ENCODE measurements at regions not wholly inside any gene's neighbourhood (a gene's known extent, or its start where the extent isn't known, plus 50 kb on each side); places are given as distances from the start of the nearest gene placed in this dataset.

DNA sequence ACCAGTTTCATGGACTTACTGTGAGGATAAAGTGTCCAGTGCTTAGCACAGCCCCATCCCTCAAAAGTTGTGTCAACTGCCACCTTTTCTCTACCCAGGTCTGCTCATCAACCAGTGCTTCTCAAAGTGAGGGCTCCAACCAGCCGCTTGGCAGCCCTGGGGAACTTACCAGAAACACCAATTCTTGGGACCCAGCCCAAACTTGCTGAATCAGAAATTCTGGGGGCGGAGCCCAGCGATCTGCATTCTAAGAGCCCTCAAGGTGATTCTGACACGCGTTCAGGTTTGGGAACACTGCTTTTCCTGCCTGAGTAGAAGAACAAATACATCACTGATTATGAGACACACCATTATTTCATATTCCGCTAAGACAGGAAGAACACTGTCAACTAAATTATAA is 132.0 kb downstream of the NSG2 start:
- no peak overlapping the region for H3K9ac ChIP-seq (ENCODE audit: low read length)
- no peak overlapping the region for H3K4me2 ChIP-seq (ENCODE audit: low read length)
- no peaks in the 10 kb centered on the region for H4K20me1 ChIP-seq (ENCODE audit: insufficient read depth)
- no peaks in the 10 kb centered on the region for H3K4me1 ChIP-seq (ENCODE audit: control insufficient read depth in 1 of 2, insufficient read depth in 2 of 2, low read length in 2 of 2)
- no peaks in the 10 kb centered on the region for H3K9me3 ChIP-seq (ENCODE audit: control insufficient read depth in 1 of 2, insufficient read depth in 1 of 2, low read depth in 1 of 2, low read length in 2 of 2)
- ChIA-PET RAD21 (ENCODE audit: low non-redundant PET in 1 of 2, low total read pairs in 2 of 2, uncharacterized antibody in 2 of 2, unreplicated experiment in 2 of 2) (no interaction called here), POLR2A (no interaction called here), CTCF (no interaction called here)
- no peak overlapping the region for H2AFZ ChIP-seq (ENCODE audit: low read depth, low read length, poor library complexity, severe bottlenecking)
- no peak overlapping the region for H3K27ac ChIP-seq (ENCODE audit: low read depth, low read length)
- no peaks in the 10 kb centered on the region for H3K36me3 ChIP-seq (ENCODE audit: control insufficient read depth in 1 of 2, insufficient read depth in 2 of 2, low read length in 2 of 2)
- DNase-seq (ENCODE audit: low read depth, low spot score) (no peak), ATAC-seq (no peak)
- H3K9me2 ChIP-seq (ENCODE audit: insufficient read depth), result no peaks in the 10 kb centered on the region
- no peaks in the 10 kb centered on the region for H3K79me2 ChIP-seq (ENCODE audit: insufficient read depth, low read length)
- no TSS peak for BruUV-seq (replicated peaks)
- H3K4me3 ChIP-seq (replicated peaks in 1 of 2; ENCODE audit: low read depth in 1 of 2, low read length in 2 of 2), result no peak overlapping the region
- intact Hi-C loops (cut with micrococcal nuclease), result no loop called here
- H3K27me3 ChIP-seq (ENCODE audit: insufficient read depth, low read length), result peaks cover 14% of the 10 kb centered on the region; the same call in 1 of the 2 replicates
- no peak for TF ChIP-seq ZFX (IDR thresholded peaks at IDR 0.05)

DNA sequence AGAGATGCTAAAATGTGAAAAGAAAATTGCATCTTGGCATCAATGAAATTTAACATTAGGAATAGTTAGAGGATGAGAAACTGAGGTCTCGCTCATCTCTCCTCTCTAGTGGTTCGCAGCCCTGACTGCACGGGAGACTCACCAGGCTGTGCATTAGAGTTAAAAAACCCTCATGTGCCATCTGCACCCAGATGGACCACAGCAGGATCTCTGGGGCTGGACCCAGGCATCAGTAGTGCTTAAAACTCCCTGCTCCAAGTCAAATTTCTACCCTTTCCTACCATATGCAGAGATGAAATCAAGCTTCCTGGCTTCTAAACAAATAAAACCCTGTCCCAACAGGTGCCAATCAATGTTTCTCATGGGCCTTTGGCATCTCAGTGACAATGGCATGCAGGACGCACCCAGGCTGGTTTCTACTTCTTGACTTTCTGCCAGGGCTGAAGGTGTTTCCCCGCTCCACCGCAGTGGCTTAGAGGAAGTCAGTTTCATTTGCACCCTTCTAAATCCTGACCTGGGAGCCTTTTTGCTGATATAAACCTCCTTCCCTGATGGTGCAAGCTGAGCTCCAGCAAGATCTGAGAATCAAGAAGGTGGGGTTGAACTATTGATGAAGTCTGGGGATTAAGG is 132.6 kb downstream of the NSG2 start:
- CTCF ChIA-PET, result no interaction called here
- no peak for ATAC-seq
- TF ChIP-seq ZNF274 (IDR thresholded peaks at IDR 0.05; ENCODE audit: low read depth, low read length) (no peak), POLR2A (IDR thresholded peaks at IDR 0.05; ENCODE audit: borderline replicate concordance, extremely low read depth, insufficient read depth, insufficient read length) (no peak), SRF (IDR thresholded peaks at IDR 0.05; ENCODE audit: low read depth) (no peak), RAD21 (IDR thresholded peaks at IDR 0.05; ENCODE audit: low read depth) (no peak), SIN3A (IDR thresholded peaks at IDR 0.05; ENCODE audit: low read depth) (no peak), CBX3 (IDR thresholded peaks at IDR 0.05; ENCODE audit: low read depth) (no peak), FOSL1 (IDR thresholded peaks at IDR 0.05; ENCODE audit: low read depth) (no peak), YY1 (IDR thresholded peaks at IDR 0.05; ENCODE audit: extremely low read depth, insufficient replicate concordance, low read depth, low read length) (no peak), EZH2phosphoT487 (IDR thresholded peaks at IDR 0.05; ENCODE audit: borderline replicate concordance) (no peak), EGR1 (IDR thresholded peaks at IDR 0.05; ENCODE audit: low read depth) (no peak), ZFX (IDR thresholded peaks at IDR 0.05) (no peak)
- TF ChIP-seq, protein P1, sequence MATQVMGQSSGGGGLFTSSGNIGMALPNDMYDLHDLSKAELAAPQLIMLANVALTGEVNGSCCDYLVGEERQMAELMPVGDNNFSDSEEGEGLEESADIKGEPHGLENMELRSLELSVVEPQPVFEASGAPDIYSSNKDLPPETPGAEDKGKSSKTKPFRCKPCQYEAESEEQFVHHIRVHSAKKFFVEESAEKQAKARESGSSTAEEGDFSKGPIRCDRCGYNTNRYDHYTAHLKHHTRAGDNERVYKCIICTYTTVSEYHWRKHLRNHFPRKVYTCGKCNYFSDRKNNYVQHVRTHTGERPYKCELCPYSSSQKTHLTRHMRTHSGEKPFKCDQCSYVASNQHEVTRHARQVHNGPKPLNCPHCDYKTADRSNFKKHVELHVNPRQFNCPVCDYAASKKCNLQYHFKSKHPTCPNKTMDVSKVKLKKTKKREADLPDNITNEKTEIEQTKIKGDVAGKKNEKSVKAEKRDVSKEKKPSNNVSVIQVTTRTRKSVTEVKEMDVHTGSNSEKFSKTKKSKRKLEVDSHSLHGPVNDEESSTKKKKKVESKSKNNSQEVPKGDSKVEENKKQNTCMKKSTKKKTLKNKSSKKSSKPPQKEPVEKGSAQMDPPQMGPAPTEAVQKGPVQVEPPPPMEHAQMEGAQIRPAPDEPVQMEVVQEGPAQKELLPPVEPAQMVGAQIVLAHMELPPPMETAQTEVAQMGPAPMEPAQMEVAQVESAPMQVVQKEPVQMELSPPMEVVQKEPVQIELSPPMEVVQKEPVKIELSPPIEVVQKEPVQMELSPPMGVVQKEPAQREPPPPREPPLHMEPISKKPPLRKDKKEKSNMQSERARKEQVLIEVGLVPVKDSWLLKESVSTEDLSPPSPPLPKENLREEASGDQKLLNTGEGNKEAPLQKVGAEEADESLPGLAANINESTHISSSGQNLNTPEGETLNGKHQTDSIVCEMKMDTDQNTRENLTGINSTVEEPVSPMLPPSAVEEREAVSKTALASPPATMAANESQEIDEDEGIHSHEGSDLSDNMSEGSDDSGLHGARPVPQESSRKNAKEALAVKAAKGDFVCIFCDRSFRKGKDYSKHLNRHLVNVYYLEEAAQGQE (IDR thresholded peaks at IDR 0.05; ENCODE audit: low read depth), result no peak
- TF ChIP-seq, protein P2, sequence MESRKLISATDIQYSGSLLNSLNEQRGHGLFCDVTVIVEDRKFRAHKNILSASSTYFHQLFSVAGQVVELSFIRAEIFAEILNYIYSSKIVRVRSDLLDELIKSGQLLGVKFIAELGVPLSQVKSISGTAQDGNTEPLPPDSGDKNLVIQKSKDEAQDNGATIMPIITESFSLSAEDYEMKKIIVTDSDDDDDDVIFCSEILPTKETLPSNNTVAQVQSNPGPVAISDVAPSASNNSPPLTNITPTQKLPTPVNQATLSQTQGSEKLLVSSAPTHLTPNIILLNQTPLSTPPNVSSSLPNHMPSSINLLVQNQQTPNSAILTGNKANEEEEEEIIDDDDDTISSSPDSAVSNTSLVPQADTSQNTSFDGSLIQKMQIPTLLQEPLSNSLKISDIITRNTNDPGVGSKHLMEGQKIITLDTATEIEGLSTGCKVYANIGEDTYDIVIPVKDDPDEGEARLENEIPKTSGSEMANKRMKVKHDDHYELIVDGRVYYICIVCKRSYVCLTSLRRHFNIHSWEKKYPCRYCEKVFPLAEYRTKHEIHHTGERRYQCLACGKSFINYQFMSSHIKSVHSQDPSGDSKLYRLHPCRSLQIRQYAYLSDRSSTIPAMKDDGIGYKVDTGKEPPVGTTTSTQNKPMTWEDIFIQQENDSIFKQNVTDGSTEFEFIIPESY (IDR thresholded peaks at IDR 0.05; ENCODE audit: extremely low read depth, insufficient replicate concordance, low read length), result no peak
- TF ChIP-seq, protein P3, sequence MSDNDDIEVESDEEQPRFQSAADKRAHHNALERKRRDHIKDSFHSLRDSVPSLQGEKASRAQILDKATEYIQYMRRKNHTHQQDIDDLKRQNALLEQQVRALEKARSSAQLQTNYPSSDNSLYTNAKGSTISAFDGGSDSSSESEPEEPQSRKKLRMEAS (IDR thresholded peaks at IDR 0.05), result no peak
- TF ChIP-seq, protein P4, sequence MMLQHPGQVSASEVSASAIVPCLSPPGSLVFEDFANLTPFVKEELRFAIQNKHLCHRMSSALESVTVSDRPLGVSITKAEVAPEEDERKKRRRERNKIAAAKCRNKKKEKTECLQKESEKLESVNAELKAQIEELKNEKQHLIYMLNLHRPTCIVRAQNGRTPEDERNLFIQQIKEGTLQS (IDR thresholded peaks at IDR 0.05), result no peak

More for the DNA sequence above, 132.6 kb downstream of the NSG2 start:
- no peaks in the 10 kb centered on the region for H3K36me3 ChIP-seq (ENCODE audit: control insufficient read depth in 1 of 2, insufficient read depth in 2 of 2, low read length in 2 of 2)
- H3K9ac ChIP-seq (ENCODE audit: low read length), result no peak overlapping the region
- no peaks in the 10 kb centered on the region for H3K9me2 ChIP-seq (ENCODE audit: insufficient read depth)
- H3K27me3 ChIP-seq (ENCODE audit: insufficient read depth, low read length), result peaks cover 20% of the 10 kb centered on the region; the same call in 1 of the 2 replicates
- no peak overlapping the region for H3K4me2 ChIP-seq (ENCODE audit: low read length)
- no peak for DNase-seq (ENCODE audit: low read depth, low spot score)
- no peak overlapping the region for H3K27ac ChIP-seq (ENCODE audit: low read depth, low read length)
- no peak overlapping the region for H2AFZ ChIP-seq (ENCODE audit: low read depth, low read length, poor library complexity, severe bottlenecking)
- no peaks in the 10 kb centered on the region for H3K9me3 ChIP-seq (ENCODE audit: control insufficient read depth in 1 of 2, insufficient read depth in 1 of 2, low read depth in 1 of 2, low read length in 2 of 2)
- H3K4me1 ChIP-seq (ENCODE audit: control insufficient read depth in 1 of 2, insufficient read depth in 2 of 2, low read length in 2 of 2), result no peaks in the 10 kb centered on the region
- ChIA-PET RAD21 (ENCODE audit: low non-redundant PET in 1 of 2, low total read pairs in 2 of 2, uncharacterized antibody in 2 of 2, unreplicated experiment in 2 of 2) (no interaction called here), POLR2A (no interaction called here)
- no peaks in the 10 kb centered on the region for H3K79me2 ChIP-seq (ENCODE audit: insufficient read depth, low read length)
- intact Hi-C loops (cut with micrococcal nuclease), result no loop called here
- no peak overlapping the region for H3K4me3 ChIP-seq (replicated peaks in 1 of 2; ENCODE audit: low read depth in 1 of 2, low read length in 2 of 2)
- H4K20me1 ChIP-seq (ENCODE audit: insufficient read depth), result no peaks in the 10 kb centered on the region
- BruUV-seq (replicated peaks), result no TSS peak

Measured in HCT116 (cell line).